ENCODE measurements at regions not wholly inside any gene's neighbourhood (a gene's known extent, or its start where the extent isn't known, plus 50 kb on each side); places are given as distances from the start of the nearest gene placed in this dataset.

DNA sequence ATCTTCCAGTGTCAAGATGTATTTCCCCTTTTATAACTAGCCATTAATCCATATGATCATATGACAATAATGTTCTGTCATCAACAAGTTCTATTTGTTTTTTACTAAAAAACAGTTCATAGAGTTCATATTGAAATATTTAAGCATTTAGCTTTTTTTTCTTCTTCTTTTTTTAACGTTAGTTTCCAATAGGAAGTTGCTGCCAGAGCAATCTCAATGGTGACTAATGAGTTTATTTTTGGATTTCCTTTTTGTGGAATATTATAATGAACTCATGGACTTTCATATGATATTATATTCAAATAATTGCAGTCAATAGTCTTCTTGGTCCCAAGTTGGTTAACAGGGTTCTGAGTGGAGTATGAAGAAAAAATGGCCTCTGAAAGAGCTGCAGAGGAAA, 343.3 kb downstream of the BCKDHB start:
- TF ChIP-seq EZH2phosphoT487 (IDR thresholded peaks at IDR 0.05; ENCODE audit: insufficient read depth, low read depth) = no peak
- TF ChIP-seq EZH2 (IDR thresholded peaks at IDR 0.05; ENCODE audit: insufficient read depth, poor library complexity, severe bottlenecking) = no peak

All from GM23248 (cell line).